H1 (cell line): ENCODE measurements at regions not wholly inside any gene's neighbourhood (a gene's known extent, or its start where the extent isn't known, plus 50 kb on each side); places are given as distances from the start of the nearest gene placed in this dataset.

Source experiments
- CTCF ChIA-PET: fragments of 300-600 bp; sonication (Branson Sonifier 250); formaldehyde crosslinking; loops from one replicate; lab custom pipeline; 2021; ENCODE audit not compliant: partially characterized antibody; lab: Charles Lee
- POLR2A ChIA-PET: fragments of 300-600 bp; sonication (Branson Sonifier 250); formaldehyde crosslinking; loops from one replicate; lab custom pipeline; 2021; ENCODE audit warnings: inconsistent platforms; ENCODE audit not compliant: partially characterized antibody; lab: Charles Lee
- DNase-seq, 2 experiments: peaks; one replicate each; pipeline versions ENCODE4 v3.0.0 to v3.0.0-alpha.2; 2010 to 2022; ENCODE audit warnings: low spot score in 2 of 2, low read depth in 1 of 2, mixed read lengths in 1 of 2
- FAIRE-seq: peaks from 2 replicates; lab custom pipeline; 2011; peaks lifted over from hg19 to GRCh38; lab: Jason Lieb, UNC
- H2AFZ ChIP-seq: 2 replicates; pipeline ENCODE4 v1.8.1; 2012; ENCODE audit warnings: low read length, inconsistent platforms
- H2AK5ac ChIP-seq: 2 replicates; pipeline ENCODE4 v1.6.1; 2013; ENCODE audit warnings: low read depth, low read length
- H2BK120ac ChIP-seq: replicated peaks from 2 replicates; pipeline ENCODE3; 2013; ENCODE audit warnings: low read depth, low read length, inconsistent platforms
- H2BK12ac ChIP-seq: 2 replicates; pipeline ENCODE4 v1.6.1; 2013; ENCODE audit warnings: low read depth, low read length
- H2BK15ac ChIP-seq: 2 replicates; pipeline ENCODE4 v1.6.1; 2013; ENCODE audit warnings: low read length
- H2BK20ac ChIP-seq: 2 replicates; pipeline ENCODE4 v1.6.1; 2013; ENCODE audit warnings: low read length
- H2BK5ac ChIP-seq: 2 replicates; pipeline ENCODE4 v1.6.1; 2013; ENCODE audit warnings: low read depth, low read length
- H3K14ac ChIP-seq: 2 replicates; pipeline ENCODE4 v1.6.1; 2013; ENCODE audit warnings: inconsistent platforms; ENCODE audit not compliant: insufficient read length
- H3K18ac ChIP-seq: 2 replicates; pipeline ENCODE4 v1.6.1; 2013; ENCODE audit warnings: low read length; ENCODE audit errors: extremely low read depth
- H3K23ac ChIP-seq: 2 replicates; pipeline ENCODE4 v1.6.1; 2013; ENCODE audit warnings: inconsistent platforms; ENCODE audit not compliant: insufficient read length
- H3K23me2 ChIP-seq: 2 replicates; pipeline ENCODE4 v1.6.1; 2013; ENCODE audit warnings: low read depth, low read length
- H3K27ac ChIP-seq: 2 replicates; pipeline ENCODE4 v1.6.1; 2011; ENCODE audit warnings: low read depth, low read length, inconsistent platforms
- H3K27me3 ChIP-seq, 4 experiments: replicated peaks in 1 of 4; 1 replicate in 1 of 4; 2 replicates in 3 of 4; pipeline versions ENCODE4 v1.6.1 to v1.8.1; 2011 to 2013; ENCODE audit warnings: low read length in 3 of 4, mild to moderate bottlenecking in 3 of 4, inconsistent platforms in 2 of 4, mixed read lengths in 2 of 4, moderate library complexity in 1 of 4; ENCODE audit not compliant: control insufficient read depth in 3 of 4, insufficient read depth in 3 of 4; ENCODE audit errors: extremely low read depth in 1 of 4
- H3K36me3 ChIP-seq, 4 experiments: 2 replicates each; pipeline versions ENCODE4 v1.6.1 to v1.8.1; 2011 to 2013; ENCODE audit warnings: mild to moderate bottlenecking in 4 of 4, low read length in 3 of 4, moderate library complexity in 2 of 4, control low read depth in 1 of 4, inconsistent platforms in 1 of 4; ENCODE audit not compliant: insufficient read depth in 4 of 4, control insufficient read depth in 2 of 4
- H3K4ac ChIP-seq: replicated peaks from 2 replicates; pipeline ENCODE3; 2013; ENCODE audit warnings: low read length, low read depth, mixed read lengths, inconsistent platforms; ENCODE audit not compliant: insufficient read length
- H3K4me1 ChIP-seq, 4 experiments: replicated peaks in 1 of 4; 1 replicate in 1 of 4; 2 replicates in 3 of 4; pipeline versions ENCODE4 v1.6.1 to v1.8.1; 2011 to 2013; ENCODE audit warnings: low read length in 3 of 4, inconsistent platforms in 2 of 4, mixed read lengths in 1 of 4; ENCODE audit not compliant: insufficient read depth in 4 of 4, control insufficient read depth in 3 of 4
- H3K4me2 ChIP-seq, 2 experiments: 2 replicates each; pipeline versions ENCODE4 v1.6.1 to v1.8.1; 2011 to 2013; ENCODE audit warnings: low read depth in 2 of 2, low read length in 2 of 2, control low read depth in 1 of 2, inconsistent platforms in 1 of 2, mild to moderate bottlenecking in 1 of 2; ENCODE audit not compliant: insufficient read depth in 1 of 2
- H3K4me3 ChIP-seq, 4 experiments: fragments of 200-600, 300-600 bp in 1 of 4; sonication (generic), shearing (Covaris generic), sonication (Bioruptor Twin) in 1 of 4; 2 replicates each; pipeline versions ENCODE4 v1.5.1 to v1.8.1; 2011 to 2016; ENCODE audit warnings: low read length in 4 of 4, low read depth in 3 of 4, control low read depth in 2 of 4, inconsistent platforms in 2 of 4, mild to moderate bottlenecking in 2 of 4, mixed read lengths in 1 of 4, moderate library complexity in 1 of 4; ENCODE audit not compliant: insufficient read depth in 2 of 4; ENCODE audit errors: extremely low read depth in 1 of 4
- H3K56ac ChIP-seq: replicated peaks from 2 replicates; pipeline ENCODE3; 2013; ENCODE audit warnings: low read depth, mild to moderate bottlenecking, mixed read lengths, low read length, inconsistent platforms; ENCODE audit not compliant: insufficient read length
- H3K79me1 ChIP-seq: 2 replicates; pipeline ENCODE4 v1.6.1; 2013; ENCODE audit warnings: low read depth, low read length, control low read depth
- H3K79me2 ChIP-seq, 2 experiments: 2 replicates each; pipeline versions ENCODE4 v1.6.1 to v1.8.1; 2012 to 2013; ENCODE audit warnings: low read length in 2 of 2, mild to moderate bottlenecking in 2 of 2, inconsistent platforms in 1 of 2; ENCODE audit not compliant: insufficient read depth in 2 of 2, control insufficient read depth in 1 of 2
- H3K9ac ChIP-seq, 4 experiments: replicated peaks in 1 of 4; 1 replicate in 1 of 4; 2 replicates in 3 of 4; pipeline versions ENCODE4 v1.6.1 to v1.8.1; 2011 to 2013; ENCODE audit warnings: low read depth in 3 of 4, low read length in 3 of 4, control low read depth in 2 of 4, mild to moderate bottlenecking in 2 of 4, moderate library complexity in 2 of 4, inconsistent platforms in 1 of 4; ENCODE audit errors: extremely low read depth in 1 of 4
- H3K9me3 ChIP-seq, 2 experiments: 2 replicates each; pipeline versions ENCODE4 v1.6.1 to v1.8.1; 2012 to 2013; ENCODE audit warnings: mild to moderate bottlenecking in 2 of 2, moderate library complexity in 2 of 2, control low read depth in 1 of 2, inconsistent platforms in 1 of 2, low read depth in 1 of 2, low read length in 1 of 2, mixed read lengths in 1 of 2; ENCODE audit not compliant: insufficient read depth in 2 of 2
- H4K20me1 ChIP-seq, 2 experiments: replicated peaks in 1 of 2; 2 replicates each; pipeline versions ENCODE3 to v1.8.1; 2011 to 2013; ENCODE audit warnings: inconsistent platforms in 2 of 2, low read length in 2 of 2, mild to moderate bottlenecking in 1 of 2; ENCODE audit not compliant: insufficient read depth in 2 of 2, control insufficient read depth in 1 of 2
- H4K5ac ChIP-seq: 2 replicates; pipeline ENCODE4 v1.6.1; 2013; ENCODE audit warnings: low read length, low read depth, mixed read lengths, inconsistent platforms; ENCODE audit not compliant: insufficient read length
- H4K8ac ChIP-seq: 2 replicates; pipeline ENCODE4 v1.8.0; 2013; ENCODE audit warnings: mild to moderate bottlenecking, moderate library complexity, low read length, inconsistent platforms; ENCODE audit not compliant: insufficient read depth; ENCODE audit errors: extremely low read depth
- H4K91ac ChIP-seq: replicated peaks from 2 replicates; pipeline ENCODE3; 2013; ENCODE audit warnings: low read length, mixed read lengths, inconsistent platforms; ENCODE audit not compliant: insufficient read length
- BACH1 ChIP-seq: IDR thresholded peaks from 2 replicates; pipeline ENCODE4 v1.6.1; 2012; ENCODE audit warnings: low read length, improper control_type of control experiment
- CHD1 ChIP-seq: IDR thresholded peaks from 2 replicates; pipeline ENCODE4 v1.6.1; 2012; ENCODE audit warnings: low read depth, low read length, improper control_type of control experiment
- CHD2 ChIP-seq: IDR thresholded peaks from 2 replicates; pipeline ENCODE4 v1.6.1; 2012; ENCODE audit warnings: low read length, improper control_type of control experiment
- RBBP5 ChIP-seq: IDR thresholded peaks from 2 replicates; pipeline ENCODE4 v1.7.1; 2012; ENCODE audit warnings: low read depth, mild to moderate bottlenecking, inconsistent platforms, low read length, moderate library complexity, borderline replicate concordance
- SP1 ChIP-seq: IDR thresholded peaks from 2 replicates; pipeline ENCODE4 v1.6.1; 2011; ENCODE audit warnings: low read depth, low read length
- TAF7 ChIP-seq: optimal IDR thresholded peaks from 2 replicates; pipeline ENCODE3; 2011; ENCODE audit warnings: low read depth, mild to moderate bottlenecking, inconsistent platforms, low read length, moderate library complexity, borderline replicate concordance
- USF2 ChIP-seq: IDR thresholded peaks from 2 replicates; pipeline ENCODE4 v1.6.1; 2011; ENCODE audit warnings: low read length, improper control_type of control experiment
- YY1 ChIP-seq: IDR thresholded peaks from 2 replicates; pipeline ENCODE4 v1.6.1; 2011; ENCODE audit warnings: low read depth, mild to moderate bottlenecking, low read length
- ZNF274 ChIP-seq: IDR thresholded peaks from 2 replicates; pipeline ENCODE4 v1.7.0; 2012; ENCODE audit warnings: low read length, borderline replicate concordance; ENCODE audit errors: extremely low read depth
- WGBS, 2 experiments: shearing (Covaris generic) in 1 of 2; methylation state at CpG; one replicate each; pipeline versions ENCODE4 v1.1.6 to v1.1.7; 2013 to 2015; ENCODE audit warnings: low lambda C conversion rate in 2 of 2, mixed read lengths in 2 of 2, inconsistent platforms in 1 of 2, low coverage in 1 of 2, missing lambda C conversion rate in 1 of 2; ENCODE audit not compliant: insufficient replicate concordance in 2 of 2, insufficient coverage in 1 of 2, insufficient read length in 1 of 2; ENCODE audit errors: extremely low coverage in 1 of 2, missing lambda C conversion rate in 1 of 2; 5-methylcytosine and 5-hydroxymethylcytosine counted together

GRCh38 chr13:37375724-37376123, 222.8 kb downstream of the POSTN start:
- Histone ChIP-seq H4K8ac (no peak overlapping the region), H3K56ac (no peak overlapping the region), H4K5ac (no peak overlapping the region), H2AFZ (no peak overlapping the region), H2BK120ac (no peak overlapping the region), H3K4me2 (no peak overlapping the region), H3K4me1 (no peaks in the 10 kb centered on the region), H3K9me3 (no peaks in the 10 kb centered on the region), H3K79me2 (no peaks in the 10 kb centered on the region), H3K23me2 (no peaks in the 10 kb centered on the region), H3K23ac (no peak overlapping the region), H3K27me3 (peaks cover 0 to 1% (median 0%) of the 10 kb centered on the region in 4 experiments; a peak in 1 of 7 replicates), H2AK5ac (no peak overlapping the region), H3K27ac (no peak overlapping the region), H3K4me3 (no peak overlapping the region), H4K91ac (no peak overlapping the region), H2BK12ac (no peak overlapping the region), H4K20me1 (no peaks in the 10 kb centered on the region), H2BK20ac (no peak overlapping the region), H3K9ac (no peak overlapping the region), H3K4ac (no peak overlapping the region), H3K18ac (no peak overlapping the region), H3K14ac (no peak overlapping the region), H3K36me3 (no peaks in the 10 kb centered on the region), H3K79me1 (no peaks in the 10 kb centered on the region), H2BK15ac (no peak overlapping the region), H2BK5ac (no peak overlapping the region)
- no peak for TF ChIP-seq USF2
- no peak for TF ChIP-seq RBBP5
- no peak for TF ChIP-seq CHD1
- TF ChIP-seq YY1: no peak
- TF ChIP-seq BACH1: no peak
- TF ChIP-seq SP1: no peak
- TF ChIP-seq TAF7: no peak
- no peak for TF ChIP-seq CHD2
- TF ChIP-seq ZNF274: no peak
- ChIA-PET CTCF (no interaction called here), POLR2A (no interaction called here)
- WGBS, 2 experiments: 89% methylated on average over 3 of the region's 3 CpGs; no CpG with 5 or more reads in 1 of the 2 experiments
- no peak for DNase-seq
- FAIRE-seq: no peak
